GM20000 (cell line): ENCODE measurements at regions not wholly inside any gene's neighbourhood (a gene's known extent, or its start where the extent isn't known, plus 50 kb on each side); places are given as distances from the start of the nearest gene placed in this dataset.

Experiments used
- DNase-seq: peaks from one replicate; pipeline ENCODE4 v3.0.0; 2012; ENCODE audit warnings: low spot score
- TF ChIP-seq, protein P1 (sequence below): IDR thresholded peaks from 2 replicates; pipeline ENCODE4 v1.5.1; 2012; ENCODE audit warnings: mild to moderate bottlenecking, control low read depth; ENCODE audit errors: extremely low read depth, missing control alignments

DNA sequence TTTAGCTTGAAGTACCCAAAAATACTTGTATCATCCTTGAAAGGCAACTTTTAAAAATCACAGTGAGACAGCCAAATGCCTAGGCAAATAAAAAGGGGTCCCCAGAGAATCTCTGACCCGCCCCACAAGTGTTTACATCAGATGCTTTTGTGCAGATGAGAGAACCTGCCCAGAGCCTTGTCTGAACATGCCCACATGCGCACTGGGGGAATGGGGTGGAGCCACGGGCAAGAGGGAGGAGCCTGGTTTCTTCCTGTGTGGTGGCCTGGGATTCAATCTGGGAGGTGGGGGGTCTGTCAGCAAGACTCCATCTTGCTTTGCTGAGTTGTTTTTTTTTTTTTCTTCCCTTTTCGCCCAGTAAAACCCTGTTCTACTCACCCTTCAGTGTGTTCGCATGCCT is 381.7 kb upstream of the CCDC196 start:
- DNase-seq: no peak

DNA sequence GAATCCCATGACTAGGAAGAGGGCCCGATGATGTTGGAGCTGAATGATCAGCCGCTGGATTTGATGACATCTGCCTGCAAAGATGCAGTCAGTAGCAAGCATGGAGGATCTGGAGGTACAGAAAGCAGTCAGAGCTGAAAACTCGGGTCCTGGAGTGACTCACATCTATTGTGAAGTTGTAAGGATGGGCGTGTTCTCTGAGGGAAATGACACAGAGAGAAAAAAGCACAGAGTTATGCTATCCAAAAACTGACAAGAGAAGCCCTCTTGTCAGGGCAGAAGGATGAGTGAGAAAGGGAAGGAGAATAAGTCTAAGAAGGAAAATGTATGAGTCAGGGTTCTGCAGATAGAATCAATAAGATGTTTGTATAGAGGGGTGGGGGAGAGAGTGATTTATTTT is 380.4 kb upstream of the CCDC196 start:
- TF ChIP-seq, protein P1, sequence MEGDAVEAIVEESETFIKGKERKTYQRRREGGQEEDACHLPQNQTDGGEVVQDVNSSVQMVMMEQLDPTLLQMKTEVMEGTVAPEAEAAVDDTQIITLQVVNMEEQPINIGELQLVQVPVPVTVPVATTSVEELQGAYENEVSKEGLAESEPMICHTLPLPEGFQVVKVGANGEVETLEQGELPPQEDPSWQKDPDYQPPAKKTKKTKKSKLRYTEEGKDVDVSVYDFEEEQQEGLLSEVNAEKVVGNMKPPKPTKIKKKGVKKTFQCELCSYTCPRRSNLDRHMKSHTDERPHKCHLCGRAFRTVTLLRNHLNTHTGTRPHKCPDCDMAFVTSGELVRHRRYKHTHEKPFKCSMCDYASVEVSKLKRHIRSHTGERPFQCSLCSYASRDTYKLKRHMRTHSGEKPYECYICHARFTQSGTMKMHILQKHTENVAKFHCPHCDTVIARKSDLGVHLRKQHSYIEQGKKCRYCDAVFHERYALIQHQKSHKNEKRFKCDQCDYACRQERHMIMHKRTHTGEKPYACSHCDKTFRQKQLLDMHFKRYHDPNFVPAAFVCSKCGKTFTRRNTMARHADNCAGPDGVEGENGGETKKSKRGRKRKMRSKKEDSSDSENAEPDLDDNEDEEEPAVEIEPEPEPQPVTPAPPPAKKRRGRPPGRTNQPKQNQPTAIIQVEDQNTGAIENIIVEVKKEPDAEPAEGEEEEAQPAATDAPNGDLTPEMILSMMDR: no peak

More for the DNA sequence above, 381.7 kb upstream of the CCDC196 start:
- TF ChIP-seq, protein P1: no peak

DNA sequence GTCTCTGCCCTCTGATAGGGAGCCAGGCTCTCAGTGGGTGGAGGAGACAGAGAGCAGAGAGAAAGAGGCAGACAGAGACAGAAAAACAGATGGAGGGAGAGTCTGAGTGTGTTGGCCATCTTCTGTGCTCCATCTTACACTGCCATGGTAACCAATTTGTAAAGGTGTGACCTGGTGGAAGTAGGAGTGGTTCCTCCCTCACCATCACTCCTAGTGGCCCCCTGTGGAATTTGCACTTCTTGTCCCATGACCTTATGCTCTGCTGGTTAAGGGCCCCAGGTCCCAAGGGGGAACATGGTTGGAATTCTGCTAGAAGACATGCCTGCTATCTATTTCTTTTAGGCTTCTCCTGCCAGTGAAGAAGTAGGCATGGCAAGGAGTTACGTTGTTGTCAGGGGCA is 376.7 kb upstream of the CCDC196 start:
- TF ChIP-seq, protein P1: no peak

More for the DNA sequence above, 380.4 kb upstream of the CCDC196 start:
- no peak for DNase-seq

DNA sequence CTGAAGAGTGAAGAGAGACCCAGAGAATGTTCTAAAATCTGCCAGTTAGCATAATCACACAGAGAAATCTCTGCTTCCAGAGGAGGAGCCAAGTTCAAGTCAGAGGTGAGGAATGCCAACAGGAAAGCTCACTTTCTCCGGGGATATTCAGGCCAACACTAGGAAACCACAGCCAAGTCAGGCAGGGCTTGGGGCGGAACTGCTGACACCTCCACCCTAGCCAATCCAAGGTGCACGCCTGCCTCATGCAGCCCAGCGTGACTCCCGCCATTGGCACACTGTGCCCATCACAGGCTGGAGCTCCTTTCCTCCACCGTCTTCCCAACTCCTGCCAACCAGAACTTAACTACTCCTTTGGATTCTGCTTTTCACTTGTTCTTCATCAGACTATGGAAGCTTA is 374.3 kb upstream of the CCDC196 start:
- TF ChIP-seq, protein P1: no peak
- no peak for DNase-seq

More for the DNA sequence above, 376.7 kb upstream of the CCDC196 start:
- DNase-seq: no peak

DNA sequence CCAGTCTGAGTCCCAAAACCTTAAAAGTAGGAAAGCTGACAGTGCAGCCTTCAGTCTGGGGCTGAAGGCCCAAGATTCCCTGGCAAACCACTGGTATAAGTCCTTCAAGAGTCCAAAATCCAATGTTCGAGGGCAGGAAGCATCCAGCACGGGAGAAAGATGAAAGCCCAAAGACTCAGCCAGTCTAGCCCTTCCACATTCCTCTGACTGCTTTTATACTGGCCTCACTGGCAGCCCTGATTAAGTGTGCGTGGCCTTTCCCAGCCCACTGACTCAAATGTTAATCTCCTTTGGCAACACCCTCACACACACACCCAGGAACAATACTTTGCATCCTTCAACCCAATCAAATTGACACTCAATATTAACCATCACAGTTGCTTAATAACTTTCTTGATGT is 372.1 kb upstream of the CCDC196 start:
- no peak for DNase-seq

DNA sequence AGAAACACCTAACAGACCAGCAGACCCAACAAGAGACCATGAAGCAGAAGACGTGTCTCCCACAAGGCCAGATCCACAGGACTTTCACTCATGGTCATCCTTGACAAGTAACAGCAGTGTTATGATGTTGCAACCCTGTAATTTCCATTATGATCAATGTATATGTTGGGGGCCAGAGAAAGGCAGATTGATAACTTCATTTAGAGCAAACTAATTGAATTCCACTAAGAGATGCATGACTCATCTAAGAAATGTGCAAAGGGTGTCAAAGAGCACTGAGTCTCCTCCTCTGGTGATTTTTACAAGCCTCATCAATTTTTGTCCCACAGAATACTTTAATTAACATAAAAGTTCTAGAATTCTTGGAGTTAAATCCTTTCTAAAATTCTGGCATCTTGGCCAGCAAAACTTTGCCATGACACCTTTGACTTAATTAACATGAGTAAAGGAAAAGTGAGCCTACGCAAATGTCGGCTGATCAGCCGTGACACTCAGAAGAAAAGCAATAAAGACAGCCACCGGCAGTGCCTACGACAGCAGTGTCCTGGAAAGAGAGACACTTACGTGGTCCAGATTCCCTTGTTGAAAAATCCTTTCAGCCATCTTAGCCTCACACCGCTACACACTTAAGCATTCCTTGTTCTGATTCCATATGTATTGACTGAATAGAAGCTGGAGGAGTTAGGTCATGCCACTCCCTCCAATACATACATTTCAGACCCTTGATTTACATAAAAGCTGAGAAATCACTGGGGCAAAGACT is 370.2 kb upstream of the CCDC196 start:
- no peak for DNase-seq
- TF ChIP-seq, protein P1: no peak

More for the DNA sequence above, 372.1 kb upstream of the CCDC196 start:
- TF ChIP-seq, protein P1: no peak

DNA sequence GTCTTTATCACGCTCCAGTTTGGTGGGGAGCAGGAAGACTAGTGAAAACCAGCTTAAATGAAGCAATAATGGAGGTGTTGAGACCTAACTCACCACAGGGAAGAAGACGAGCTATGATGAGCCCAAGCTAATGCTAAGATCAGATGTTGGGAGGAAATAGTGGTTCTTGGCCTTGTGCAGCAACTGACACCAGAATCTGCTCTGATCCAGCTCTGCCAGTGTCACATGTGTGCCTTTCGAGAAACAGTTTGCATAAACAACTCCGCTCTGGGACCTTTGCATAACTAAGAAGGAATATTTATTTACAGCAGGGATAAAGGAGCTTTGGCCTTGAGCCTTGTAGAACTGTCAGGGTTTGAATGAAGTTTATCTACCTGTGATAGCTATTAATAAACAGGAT is 369.4 kb upstream of the CCDC196 start:
- TF ChIP-seq, protein P1: no peak
- no peak for DNase-seq
